GM12865 (cell line): ENCODE measurements at regions not wholly inside any gene's neighbourhood (a gene's known extent, or its start where the extent isn't known, plus 50 kb on each side); places are given as distances from the start of the nearest gene placed in this dataset.

Source experiments
- DNase-seq: peaks from one replicate; pipeline ENCODE4 v3.0.0; 2010; ENCODE audit warnings: low read depth
- H3K4me3 ChIP-seq: 2 replicates; pipeline ENCODE4 v1.5.1; 2011; ENCODE audit warnings: mild to moderate bottlenecking, low read depth, low read length, control low read depth
- CTCF ChIP-seq: IDR thresholded peaks from 2 replicates; pipeline ENCODE4 v1.5.1; 2011; ENCODE audit warnings: low read length, control low read depth, low read depth, inconsistent platforms; ENCODE audit not compliant: insufficient read depth; ENCODE audit errors: missing control alignments

GRCh38 chr10:107728807-107729206 lies 564.3 kb upstream of the SORCS1 start:
- TF ChIP-seq CTCF: no peak
- DNase-seq: no peak

GRCh38 chr10:107727767-107728317 lies 563.3 kb upstream of the SORCS1 start:
- H3K4me3 ChIP-seq: no peak overlapping the region
- DNase-seq: no peak
- TF ChIP-seq CTCF: no peak

More at GRCh38 chr10:107728807-107729206, 564.3 kb upstream of the SORCS1 start:
- H3K4me3 ChIP-seq: no peak overlapping the region

GRCh38 chr10:107718864-107719263 lies 554.4 kb upstream of the SORCS1 start:
- no peak overlapping the region for H3K4me3 ChIP-seq
- no peak for DNase-seq
- no peak for TF ChIP-seq CTCF

GRCh38 chr10:107717046-107717445 lies 552.5 kb upstream of the SORCS1 start:
- no peak for TF ChIP-seq CTCF
- no peak for DNase-seq

GRCh38 chr10:107715565-107715964 lies 551.1 kb upstream of the SORCS1 start:
- no peak overlapping the region for H3K4me3 ChIP-seq
- DNase-seq: no peak
- TF ChIP-seq CTCF: no peak

More at GRCh38 chr10:107717046-107717445, 552.5 kb upstream of the SORCS1 start:
- no peak overlapping the region for H3K4me3 ChIP-seq

GRCh38 chr10:107708981-107709380 lies 544.5 kb upstream of the SORCS1 start:
- no peak overlapping the region for H3K4me3 ChIP-seq
- no peak for DNase-seq
- TF ChIP-seq CTCF: no peak

- H3K4me3 ChIP-seq: no peak overlapping the region
- no peak for DNase-seq
- TF ChIP-seq CTCF: no peak
Measured at GRCh38 chr10:107706096-107706725, 541.7 kb upstream of the SORCS1 start.
